B cell (primary cell): ENCODE measurements at regions not wholly inside any gene's neighbourhood (a gene's known extent, or its start where the extent isn't known, plus 50 kb on each side); places are given as distances from the start of the nearest gene placed in this dataset.

Source experiments
- ATAC-seq: fragments of 200-7000 bp; cut with Tn5 transposase; one replicate; pipeline ENCODE4 v1.10.0; 2021; ENCODE audit warnings: low read depth, mild to moderate bottlenecking, moderate number of reproducible peaks, moderate library complexity
- CTCF ChIA-PET: fragments of 350-600 bp; sonication (Branson Sonifier 250); formaldehyde crosslinking; loops from one replicate; lab custom pipeline; 2021; ENCODE audit warnings: antibody characterized with exemption, inconsistent platforms; lab: Charles Lee
- POLR2A ChIA-PET: fragments of 350-600 bp; sonication (Branson Sonifier 250); formaldehyde crosslinking; loops from one replicate; lab custom pipeline; 2021; ENCODE audit warnings: antibody characterized with exemption; lab: Charles Lee
- DNase-seq: peaks from one replicate; pipeline ENCODE4 v3.0.0; 2013
- H2AFZ ChIP-seq: 2 replicates; pipeline ENCODE4 v1.6.1; 2012; ENCODE audit warnings: mild to moderate bottlenecking, low read depth, low read length; ENCODE audit not compliant: insufficient read depth, poor library complexity, severe bottlenecking
- H3K27ac ChIP-seq, 2 donors: 1 replicate in 1 of 2; 2 replicates in 1 of 2; pipeline ENCODE4 v1.5.1; 2012 to 2013; ENCODE audit warnings: low read length in 2 of 2, mild to moderate bottlenecking in 2 of 2, moderate library complexity in 1 of 2
- H3K27me3 ChIP-seq, 4 experiments: fragments of 200-600 bp in 1 of 4; sonication (generic) in 1 of 4; replicated peaks in 1 of 4; 1 replicate in 2 of 4; 2 replicates in 2 of 4; pipeline versions ENCODE4 v1.6.1 to v1.7.0; 2013 to 2016; ENCODE audit warnings: low read length in 3 of 4, mild to moderate bottlenecking in 2 of 4, mixed read lengths in 1 of 4, moderate library complexity in 1 of 4; ENCODE audit not compliant: insufficient read depth in 4 of 4, control insufficient read depth in 3 of 4; ENCODE audit errors: control extremely low read depth in 1 of 4
- H3K36me3 ChIP-seq, 2 experiments: replicated peaks in 1 of 2; 1 replicate in 1 of 2; 2 replicates in 1 of 2; pipeline versions ENCODE4 v1.6.1 to v1.7.1; 2013; ENCODE audit warnings: low read length in 1 of 2; ENCODE audit not compliant: insufficient read depth in 2 of 2, control insufficient read depth in 1 of 2; ENCODE audit errors: control extremely low read depth in 1 of 2, extremely low read depth in 1 of 2
- H3K4me1 ChIP-seq, 2 donors: fragments of 200-600 bp in 1 of 2; sonication (generic) in 1 of 2; 1 replicate in 1 of 2; 2 replicates in 1 of 2; pipeline versions ENCODE4 v1.5.1 to v1.6.1; 2013 to 2017; ENCODE audit warnings: low read length in 2 of 2; ENCODE audit not compliant: control insufficient read depth in 2 of 2, insufficient read depth in 2 of 2
- H3K4me2 ChIP-seq: replicated peaks from 2 replicates; pipeline ENCODE3; 2012; ENCODE audit warnings: mild to moderate bottlenecking, low read depth, low read length; ENCODE audit not compliant: poor library complexity, severe bottlenecking
- H3K4me3 ChIP-seq, 5 experiments: fragments of 200-600 bp in 1 of 5; sonication (generic) in 1 of 5; 1 replicate in 3 of 5; 2 replicates in 2 of 5; pipeline versions ENCODE4 v1.5.1 to v1.7.0; 2011 to 2016; ENCODE audit warnings: low read length in 4 of 5, mild to moderate bottlenecking in 4 of 5, low read depth in 2 of 5, control low read depth in 1 of 5, moderate library complexity in 1 of 5; ENCODE audit not compliant: insufficient read depth in 1 of 5; ENCODE audit errors: control extremely low read depth in 1 of 5, extremely low read depth in 1 of 5
- H3K79me2 ChIP-seq: fragments of 200-600 bp; sonication (generic); one replicate; pipeline ENCODE4 v1.6.0; 2016; ENCODE audit warnings: low read length; ENCODE audit not compliant: control insufficient read depth, insufficient read depth
- H3K9ac ChIP-seq: fragments of 200-600 bp; sonication (generic); 2 replicates; pipeline ENCODE4 v1.6.1; 2017; ENCODE audit warnings: mild to moderate bottlenecking, low read length, moderate library complexity
- H3K9me3 ChIP-seq, 3 donors: one replicate each; pipeline versions ENCODE4 v1.6.1 to v1.7.1; 2013; ENCODE audit warnings: low read length in 2 of 3; ENCODE audit not compliant: control insufficient read depth in 2 of 3, insufficient read depth in 1 of 3; ENCODE audit errors: control extremely low read depth in 1 of 3
- H4K20me1 ChIP-seq: 2 replicates; pipeline ENCODE4 v1.6.0; 2012; ENCODE audit warnings: mild to moderate bottlenecking, low read length; ENCODE audit not compliant: insufficient read depth, control insufficient read depth, poor library complexity, severe bottlenecking
- H3K27ac Mint-ChIP-seq: one replicate; pipeline ENCODE4 v1.8.0; 2021; ENCODE audit warnings: mixed read lengths
- H3K27me3 Mint-ChIP-seq: one replicate; pipeline ENCODE4 v1.8.0; 2021; ENCODE audit warnings: mixed read lengths
- H3K4me1 Mint-ChIP-seq: one replicate; pipeline ENCODE4 v1.8.0; 2021; ENCODE audit warnings: mixed read lengths
- H3K4me3 Mint-ChIP-seq: one replicate; pipeline ENCODE4 v1.8.0; 2021; ENCODE audit warnings: mixed read lengths
- H3K9me3 Mint-ChIP-seq: one replicate; pipeline ENCODE4 v1.8.0; 2022; ENCODE audit warnings: mixed read lengths; ENCODE audit not compliant: insufficient read depth
- EZH2 ChIP-seq: IDR thresholded peaks from 2 replicates; pipeline ENCODE4 v1.6.1; 2012; ENCODE audit warnings: borderline replicate concordance, low read depth, mild to moderate bottlenecking, moderate library complexity, low read length; ENCODE audit not compliant: insufficient read depth, poor library complexity, severe bottlenecking
- WGBS: methylation state at CpG from one replicate; pipeline ENCODE4 v1.1.5; 2013; ENCODE audit warnings: missing lambda C conversion rate; ENCODE audit not compliant: insufficient coverage; 5-methylcytosine and 5-hydroxymethylcytosine counted together
- intact Hi-C: fragments of 100-400 bp; cut with micrococcal nuclease; formaldehyde crosslinking; loops from one replicate; pipeline ENCODE4 v1.10.0; 2022
- TF ChIP-seq, protein P1 (sequence below): fragments of 200-600 bp; IDR thresholded peaks from one replicate; pipeline ENCODE4 v1.8.0; 2022; ENCODE audit warnings: antibody characterized with exemption, mild to moderate bottlenecking

DNA sequence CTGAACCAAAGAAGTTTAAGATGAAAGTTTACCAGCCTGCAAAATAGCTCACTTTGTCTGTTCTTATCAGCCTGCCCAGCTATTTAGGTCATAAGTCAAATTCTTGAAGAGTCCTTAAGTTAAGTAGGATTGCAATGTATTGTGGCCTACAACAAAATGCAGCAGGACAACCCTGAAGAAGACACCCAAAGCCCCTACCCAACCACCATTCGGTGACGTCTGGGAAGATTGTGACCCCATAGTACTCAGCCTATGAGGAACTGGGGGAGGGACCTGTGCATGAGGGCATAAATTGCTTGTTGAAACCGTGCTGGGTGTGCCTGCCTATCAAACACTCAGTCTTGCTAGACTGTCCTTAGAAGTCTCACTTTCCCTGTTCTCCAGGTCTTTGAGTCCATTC lies 50.5 kb upstream of the FDX1 start:
- no peaks in the 10 kb centered on the region for H3K4me1 Mint-ChIP-seq
- no peak overlapping the region for H3K9ac ChIP-seq
- peaks cover 0 to 3% (median 0%) of the 10 kb centered on the region in 4 experiments for H3K27me3 ChIP-seq
- H3K4me1 ChIP-seq = peaks cover 0 to 3% of the 10 kb centered on the region in 2 donors
- no peak overlapping the region for H3K27ac Mint-ChIP-seq
- H3K79me2 ChIP-seq = no peaks in the 10 kb centered on the region
- TF ChIP-seq EZH2 = no peak
- H4K20me1 ChIP-seq = no peaks in the 10 kb centered on the region
- no peak for DNase-seq
- no peak overlapping the region for H3K4me2 ChIP-seq
- no peaks in the 10 kb centered on the region for H3K9me3 ChIP-seq
- no peaks in the 10 kb centered on the region for H3K27me3 Mint-ChIP-seq
- no peak overlapping the region for H3K27ac ChIP-seq
- no peak for ATAC-seq
- no peak overlapping the region for H3K4me3 Mint-ChIP-seq
- no peak overlapping the region for H3K4me3 ChIP-seq
- no peaks in the 10 kb centered on the region for H3K9me3 Mint-ChIP-seq
- H3K36me3 ChIP-seq = no peaks in the 10 kb centered on the region
- CTCF ChIA-PET = interaction anchor here (1.7 kb wide), 1 partner anchor 178 kb away, joined by 9 read pairs; no protein-coding TSS in a partner anchor
- 100% methylated on average over 2 of the region's 3 CpGs for WGBS
- POLR2A ChIA-PET = no interaction called here
- intact Hi-C loops = loop anchor here (5.0 kb wide), 1 partner anchor 1522 kb away; no protein-coding TSS in a partner anchor
- H2AFZ ChIP-seq = no peak overlapping the region

DNA sequence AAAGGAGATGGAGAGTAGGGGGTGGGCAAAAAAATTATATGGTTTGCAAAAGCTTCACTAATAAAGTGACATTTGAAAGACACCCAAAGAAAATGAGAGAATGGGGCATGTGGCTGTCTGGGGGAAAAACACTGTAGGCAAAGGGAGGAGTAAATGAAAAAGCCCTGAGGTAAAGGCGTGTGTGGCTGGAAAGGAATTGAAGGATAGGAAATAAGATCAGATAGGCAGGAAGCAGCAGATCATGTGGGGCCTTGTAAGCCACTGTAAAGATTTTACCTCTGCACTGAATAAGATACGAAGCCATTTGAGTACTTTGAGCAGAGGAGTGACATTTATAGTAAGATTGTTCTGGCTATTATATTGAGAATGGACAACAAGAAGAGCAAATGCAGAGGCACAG lies 49.8 kb upstream of the FDX1 start:
- H3K4me3 ChIP-seq = no peak overlapping the region
- no peak overlapping the region for H2AFZ ChIP-seq
- peaks cover 0 to 3% (median 0%) of the 10 kb centered on the region in 4 experiments for H3K27me3 ChIP-seq
- no peak for DNase-seq
- no peak overlapping the region for H3K4me2 ChIP-seq
- no peaks in the 10 kb centered on the region for H4K20me1 ChIP-seq
- no peak overlapping the region for H3K27ac ChIP-seq
- no peak overlapping the region for H3K9ac ChIP-seq
- no peaks in the 10 kb centered on the region for H3K36me3 ChIP-seq
- POLR2A ChIA-PET = no interaction called here
- no peaks in the 10 kb centered on the region for H3K9me3 Mint-ChIP-seq
- CTCF ChIA-PET = interaction anchor here (1.7 kb wide), 1 partner anchor 179 kb away, joined by 9 read pairs; no protein-coding TSS in a partner anchor
- H3K4me1 ChIP-seq = peaks cover 0 to 3% of the 10 kb centered on the region in 2 donors
- no peaks in the 10 kb centered on the region for H3K4me1 Mint-ChIP-seq
- TF ChIP-seq, protein P1, sequence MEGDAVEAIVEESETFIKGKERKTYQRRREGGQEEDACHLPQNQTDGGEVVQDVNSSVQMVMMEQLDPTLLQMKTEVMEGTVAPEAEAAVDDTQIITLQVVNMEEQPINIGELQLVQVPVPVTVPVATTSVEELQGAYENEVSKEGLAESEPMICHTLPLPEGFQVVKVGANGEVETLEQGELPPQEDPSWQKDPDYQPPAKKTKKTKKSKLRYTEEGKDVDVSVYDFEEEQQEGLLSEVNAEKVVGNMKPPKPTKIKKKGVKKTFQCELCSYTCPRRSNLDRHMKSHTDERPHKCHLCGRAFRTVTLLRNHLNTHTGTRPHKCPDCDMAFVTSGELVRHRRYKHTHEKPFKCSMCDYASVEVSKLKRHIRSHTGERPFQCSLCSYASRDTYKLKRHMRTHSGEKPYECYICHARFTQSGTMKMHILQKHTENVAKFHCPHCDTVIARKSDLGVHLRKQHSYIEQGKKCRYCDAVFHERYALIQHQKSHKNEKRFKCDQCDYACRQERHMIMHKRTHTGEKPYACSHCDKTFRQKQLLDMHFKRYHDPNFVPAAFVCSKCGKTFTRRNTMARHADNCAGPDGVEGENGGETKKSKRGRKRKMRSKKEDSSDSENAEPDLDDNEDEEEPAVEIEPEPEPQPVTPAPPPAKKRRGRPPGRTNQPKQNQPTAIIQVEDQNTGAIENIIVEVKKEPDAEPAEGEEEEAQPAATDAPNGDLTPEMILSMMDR = no peak
- TF ChIP-seq EZH2 = no peak
- H3K27ac Mint-ChIP-seq = no peak overlapping the region
- H3K27me3 Mint-ChIP-seq = no peaks in the 10 kb centered on the region
- no peaks in the 10 kb centered on the region for H3K9me3 ChIP-seq
- intact Hi-C loops = loop anchor here (5.0 kb wide), 1 partner anchor 1523 kb away; no protein-coding TSS in a partner anchor
- ATAC-seq = no peak
- no peak overlapping the region for H3K4me3 Mint-ChIP-seq
- no peaks in the 10 kb centered on the region for H3K79me2 ChIP-seq
- WGBS = 63% methylated on average over 2 of the region's 2 CpGs
